Breast epithelium (tissue), 4 donors: ENCODE measurements at regions not wholly inside any gene's neighbourhood (a gene's known extent, or its start where the extent isn't known, plus 50 kb on each side); places are given as distances from the start of the nearest gene placed in this dataset.

Experiments used
- DNase-seq, 2 donors: peaks; one replicate each; pipeline ENCODE4 v3.0.0-alpha.2; 2019; ENCODE audit warnings: low spot score in 2 of 2
- H3K27ac ChIP-seq, 2 donors: fragments of 200-600 bp; sonication (generic) in 1 of 2; one replicate each; pipeline ENCODE4 v1.5.1; 2016 to 2019; ENCODE audit warnings: mild to moderate bottlenecking in 1 of 2
- H3K27me3 ChIP-seq, 2 donors: fragments of 200-600 bp; sonication (generic) in 1 of 2; one replicate each; pipeline versions ENCODE4 v1.5.1 to v1.6.0; 2017 to 2019; ENCODE audit warnings: control low read depth in 1 of 2, mild to moderate bottlenecking in 1 of 2
- H3K36me3 ChIP-seq: fragments of 200-600 bp; one replicate; pipeline ENCODE4 v1.5.1; 2019
- H3K4me1 ChIP-seq, 2 donors: fragments of 200-600 bp; sonication (generic); one replicate each; pipeline ENCODE4 v1.5.1; 2016 to 2019; ENCODE audit warnings: control low read depth in 1 of 2
- H3K4me3 ChIP-seq, 3 donors: fragments of 200-600 bp; sonication (generic); 1 replicate in 2 of 3; 2 replicates in 1 of 3; pipeline ENCODE4 v1.5.1; 2016 to 2019; ENCODE audit warnings: mild to moderate bottlenecking in 3 of 3, moderate library complexity in 2 of 3
- H3K9me3 ChIP-seq, 2 donors: fragments of 200-600 bp; sonication (generic) in 1 of 2; one replicate each; pipeline ENCODE4 v1.5.1; 2016 to 2019; ENCODE audit warnings: control low read depth in 1 of 2
- POLR2A ChIP-seq: fragments of 450-650 bp; IDR thresholded peaks from one replicate; pipeline ENCODE4 v1.6.1; 2016; ENCODE audit warnings: antibody characterized with exemption, mild to moderate bottlenecking, moderate library complexity
- POLR2AphosphoS5 ChIP-seq, 3 donors: sonication (generic); formaldehyde crosslinking; IDR thresholded peaks; one replicate each; pipeline ENCODE4 v1.6.1; 2017; ENCODE audit warnings: antibody characterized with exemption in 3 of 3
- intact Hi-C: fragments of 100-400 bp; cut with DNase I; formaldehyde crosslinking; loops from one replicate; pipeline ENCODE4 v1.15.1; 2023; ENCODE audit warnings: low total_unique reads
- TF ChIP-seq, protein P1 (sequence below), 3 donors: fragments of 450-650 bp; IDR thresholded peaks; one replicate each; pipeline ENCODE4 v1.5.1; 2016 to 2017; ENCODE audit warnings: antibody characterized with exemption in 3 of 3, mild to moderate bottlenecking in 3 of 3, moderate library complexity in 3 of 3

- Histone ChIP-seq H3K4me1 (no peaks in the 10 kb centered on the region), H3K9me3 (peaks cover 7 to 15% of the 10 kb centered on the region in 2 donors), H3K27ac (no peak overlapping the region), H3K27me3 (peaks cover 0 to 13% of the 10 kb centered on the region in 2 donors), H3K36me3 (no peaks in the 10 kb centered on the region), H3K4me3 (no peak overlapping the region)
- TF ChIP-seq, protein P1, sequence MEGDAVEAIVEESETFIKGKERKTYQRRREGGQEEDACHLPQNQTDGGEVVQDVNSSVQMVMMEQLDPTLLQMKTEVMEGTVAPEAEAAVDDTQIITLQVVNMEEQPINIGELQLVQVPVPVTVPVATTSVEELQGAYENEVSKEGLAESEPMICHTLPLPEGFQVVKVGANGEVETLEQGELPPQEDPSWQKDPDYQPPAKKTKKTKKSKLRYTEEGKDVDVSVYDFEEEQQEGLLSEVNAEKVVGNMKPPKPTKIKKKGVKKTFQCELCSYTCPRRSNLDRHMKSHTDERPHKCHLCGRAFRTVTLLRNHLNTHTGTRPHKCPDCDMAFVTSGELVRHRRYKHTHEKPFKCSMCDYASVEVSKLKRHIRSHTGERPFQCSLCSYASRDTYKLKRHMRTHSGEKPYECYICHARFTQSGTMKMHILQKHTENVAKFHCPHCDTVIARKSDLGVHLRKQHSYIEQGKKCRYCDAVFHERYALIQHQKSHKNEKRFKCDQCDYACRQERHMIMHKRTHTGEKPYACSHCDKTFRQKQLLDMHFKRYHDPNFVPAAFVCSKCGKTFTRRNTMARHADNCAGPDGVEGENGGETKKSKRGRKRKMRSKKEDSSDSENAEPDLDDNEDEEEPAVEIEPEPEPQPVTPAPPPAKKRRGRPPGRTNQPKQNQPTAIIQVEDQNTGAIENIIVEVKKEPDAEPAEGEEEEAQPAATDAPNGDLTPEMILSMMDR (IDR thresholded peaks at IDR 0.05) = no peak
- no peak for TF ChIP-seq POLR2AphosphoS5 (IDR thresholded peaks at IDR 0.05)
- TF ChIP-seq POLR2A = no peak
- DNase-seq = no peak
- intact Hi-C loops = no loop called here
These were observed 142.6 kb upstream of the PDE10A start for GRCh38 chr6:165805636-165806035.

- no peak overlapping the region for H3K27ac ChIP-seq
- TF ChIP-seq, protein P1 (IDR thresholded peaks at IDR 0.05) = no peak
- no peak for TF ChIP-seq POLR2A
- intact Hi-C loops = no loop called here
- H3K36me3 ChIP-seq = no peaks in the 10 kb centered on the region
- no peak for DNase-seq
- H3K4me1 ChIP-seq = no peaks in the 10 kb centered on the region
- peaks cover 7 to 15% of the 10 kb centered on the region in 2 donors for H3K9me3 ChIP-seq
- H3K4me3 ChIP-seq = peak overlapping the region; percentile 36 to 59 (median 41)
- H3K27me3 ChIP-seq = peaks cover 0 to 13% of the 10 kb centered on the region in 2 donors
These were observed 142.1 kb upstream of the PDE10A start for GRCh38 chr6:165805067-165805555.

- Histone ChIP-seq H3K4me1 (no peaks in the 10 kb centered on the region), H3K9me3 (peaks cover 3 to 9% of the 10 kb centered on the region in 2 donors), H3K27me3 (peaks cover 0 to 13% of the 10 kb centered on the region in 2 donors), H3K4me3 (peak overlapping the region; percentile 36 to 59 (median 41)), H3K27ac (no peak overlapping the region), H3K36me3 (no peaks in the 10 kb centered on the region)
- DNase-seq = no peak
- no peak for TF ChIP-seq POLR2AphosphoS5 (IDR thresholded peaks at IDR 0.05)
- TF ChIP-seq, protein P1 (IDR thresholded peaks at IDR 0.05) = no peak
- TF ChIP-seq POLR2A = no peak
- intact Hi-C loops = no loop called here
These were observed 141.5 kb upstream of the PDE10A start for GRCh38 chr6:165804331-165805066.

GRCh38 chr6:165800337-165800736 is 137.3 kb upstream of the PDE10A start:
- no peaks in the 10 kb centered on the region for H3K9me3 ChIP-seq
- peak overlapping the region in 1 of 2 donors; percentile 25 for H3K27ac ChIP-seq
- H3K27me3 ChIP-seq = peaks cover 0 to 9% of the 10 kb centered on the region in 2 donors
- H3K4me1 ChIP-seq = no peaks in the 10 kb centered on the region
- no peak overlapping the region for H3K4me3 ChIP-seq
- no peaks in the 10 kb centered on the region for H3K36me3 ChIP-seq
- DNase-seq = no peak
- intact Hi-C loops = no loop called here
- no peak for TF ChIP-seq POLR2AphosphoS5 (IDR thresholded peaks at IDR 0.05)
- TF ChIP-seq, protein P1 (IDR thresholded peaks at IDR 0.05) = no peak
- TF ChIP-seq POLR2A = no peak

DNA sequence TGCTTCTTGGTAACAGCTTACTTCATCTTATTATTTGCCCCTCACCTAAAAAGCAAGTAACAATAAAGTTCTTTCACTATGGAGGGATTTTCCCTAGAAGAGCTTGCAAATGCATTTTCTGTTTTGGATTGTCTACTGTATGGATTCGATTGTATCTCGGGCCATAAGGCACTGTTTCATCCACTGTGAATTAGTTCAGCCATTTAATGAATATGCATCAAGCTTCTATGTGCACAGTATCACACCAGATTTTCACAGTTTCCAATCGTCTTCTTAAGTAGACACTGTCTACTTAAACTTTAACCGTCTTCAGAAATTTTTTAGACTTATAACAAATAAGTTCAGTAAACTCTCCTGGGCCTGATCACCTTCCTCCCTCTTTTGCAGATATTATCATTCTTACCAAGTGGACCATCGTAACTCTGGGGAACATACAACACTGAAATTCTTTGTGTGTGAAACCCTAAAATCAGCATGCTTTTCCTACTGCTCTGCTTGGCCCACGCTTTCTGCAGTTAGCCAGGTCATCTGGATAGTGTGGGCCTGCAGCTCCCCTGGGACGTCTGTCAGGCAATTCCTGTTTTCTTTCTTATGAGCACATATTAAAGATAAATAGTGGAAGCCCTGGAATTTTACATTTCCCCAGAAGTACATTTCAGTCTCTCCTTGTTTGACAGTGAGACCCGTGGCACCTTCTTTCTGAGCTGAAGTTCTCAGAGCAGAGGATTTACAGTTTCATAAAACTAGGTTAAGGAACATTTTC is 136.5 kb upstream of the PDE10A start:
- TF ChIP-seq POLR2A (no peak), POLR2AphosphoS5 (IDR thresholded peaks at IDR 0.05) (no peak)
- TF ChIP-seq, protein P1 (IDR thresholded peaks at IDR 0.05) = no peak
- DNase-seq = no peak
- Histone ChIP-seq H3K9me3 (no peaks in the 10 kb centered on the region), H3K4me3 (no peak overlapping the region), H3K27ac (no peak overlapping the region), H3K4me1 (no peaks in the 10 kb centered on the region), H3K36me3 (no peaks in the 10 kb centered on the region), H3K27me3 (peaks cover 0 to 2% of the 10 kb centered on the region in 2 donors)
- intact Hi-C loops = no loop called here
